ENCODE measurements at regions not wholly inside any gene's neighbourhood (a gene's known extent, or its start where the extent isn't known, plus 50 kb on each side); places are given as distances from the start of the nearest gene placed in this dataset.
A peak's percentile ranks its signal among the peaks of the same experiment; 100 is the strongest.

- no TSS peak for BruUV-seq (replicated peaks)
- DNase-seq (ENCODE audit: low spot score): peak; percentile 67
- Histone ChIP-seq H3K9me3 (ENCODE audit: low read depth, low read length, poor library complexity, severe bottlenecking) (no peaks in the 10 kb centered on the region), H3K27me3 (replicated peaks; ENCODE audit: insufficient read depth, low read depth, low read length, poor library complexity) (no peaks in the 10 kb centered on the region), H3K4me3 (ENCODE audit: low read depth, low read length, poor library complexity, severe bottlenecking) (no peak overlapping the region), H3K36me3 (ENCODE audit: insufficient read depth, low read length, poor library complexity, severe bottlenecking) (no peaks in the 10 kb centered on the region), H3K27ac (ENCODE audit: low read depth, low read length, poor library complexity, severe bottlenecking) (no peak overlapping the region), H3K4me1 (ENCODE audit: insufficient read depth, low read length, poor library complexity, severe bottlenecking) (peaks cover 9% of the 10 kb centered on the region)
- intact Hi-C loops (cut with micrococcal nuclease; ENCODE audit: unreplicated experiment): no loop called here
- ChIA-PET POLR2A (ENCODE audit: low non-redundant PET) (no interaction called here), CTCF (no interaction called here)
- TF ChIP-seq EZH2 (IDR thresholded peaks at IDR 0.05; ENCODE audit: borderline replicate concordance, low read depth, low read length, poor library complexity, severe bottlenecking): no peak
- TF ChIP-seq CTCF (conservative IDR thresholded peaks at IDR 0.05; ENCODE audit: low read depth, low read length): no peak
Observed at GRCh38 chr10:78915190-78915518, 153.6 kb upstream of the ZMIZ1 start.

GRCh38 chr10:78916227-78916626 is 152.5 kb upstream of the ZMIZ1 start:
- H3K27me3 ChIP-seq (replicated peaks; ENCODE audit: insufficient read depth, low read depth, low read length, poor library complexity): no peaks in the 10 kb centered on the region
- H3K9me3 ChIP-seq (ENCODE audit: low read depth, low read length, poor library complexity, severe bottlenecking): no peaks in the 10 kb centered on the region
- ChIA-PET CTCF (interaction anchor here (0.7 kb wide), 1 partner anchor 372 kb away, joined by 3 read pairs; no protein-coding TSS in a partner anchor), POLR2A (ENCODE audit: low non-redundant PET) (no interaction called here)
- no peak for DNase-seq (ENCODE audit: low spot score)
- no peak for TF ChIP-seq CTCF (conservative IDR thresholded peaks at IDR 0.05; ENCODE audit: low read depth, low read length)
- TF ChIP-seq EZH2 (IDR thresholded peaks at IDR 0.05; ENCODE audit: borderline replicate concordance, low read depth, low read length, poor library complexity, severe bottlenecking): no peak
- no peaks in the 10 kb centered on the region for H3K36me3 ChIP-seq (ENCODE audit: insufficient read depth, low read length, poor library complexity, severe bottlenecking)
- H3K4me1 ChIP-seq (ENCODE audit: insufficient read depth, low read length, poor library complexity, severe bottlenecking): peaks cover 9% of the 10 kb centered on the region
- no TSS peak for BruUV-seq (replicated peaks)
- intact Hi-C loops (cut with micrococcal nuclease; ENCODE audit: unreplicated experiment): no loop called here
- no peak overlapping the region for H3K4me3 ChIP-seq (ENCODE audit: low read depth, low read length, poor library complexity, severe bottlenecking)
- no peak overlapping the region for H3K27ac ChIP-seq (ENCODE audit: low read depth, low read length, poor library complexity, severe bottlenecking)

GRCh38 chr10:78919181-78919966 is 149.4 kb upstream of the ZMIZ1 start:
- no peaks in the 10 kb centered on the region for H3K27me3 ChIP-seq (replicated peaks; ENCODE audit: insufficient read depth, low read depth, low read length, poor library complexity)
- H3K9me3 ChIP-seq (ENCODE audit: low read depth, low read length, poor library complexity, severe bottlenecking): no peaks in the 10 kb centered on the region
- H3K4me1 ChIP-seq (ENCODE audit: insufficient read depth, low read length, poor library complexity, severe bottlenecking): peaks cover 8% of the 10 kb centered on the region
- ChIA-PET POLR2A (ENCODE audit: low non-redundant PET) (interaction anchor here (0.6 kb wide), 1 partner anchor 122 kb away, joined by 4 read pairs; no protein-coding TSS in a partner anchor), CTCF (no interaction called here)
- H3K4me3 ChIP-seq (ENCODE audit: low read depth, low read length, poor library complexity, severe bottlenecking): no peak overlapping the region
- intact Hi-C loops (cut with micrococcal nuclease; ENCODE audit: unreplicated experiment): no loop called here
- no TSS peak for BruUV-seq (replicated peaks)
- DNase-seq (ENCODE audit: low spot score): no peak
- TF ChIP-seq CTCF (conservative IDR thresholded peaks at IDR 0.05; ENCODE audit: low read depth, low read length): no peak
- TF ChIP-seq EZH2 (IDR thresholded peaks at IDR 0.05; ENCODE audit: borderline replicate concordance, low read depth, low read length, poor library complexity, severe bottlenecking): no peak
- no peaks in the 10 kb centered on the region for H3K36me3 ChIP-seq (ENCODE audit: insufficient read depth, low read length, poor library complexity, severe bottlenecking)
- no peak overlapping the region for H3K27ac ChIP-seq (ENCODE audit: low read depth, low read length, poor library complexity, severe bottlenecking)
